ENCODE measurements at regions not wholly inside any gene's neighbourhood (a gene's known extent, or its start where the extent isn't known, plus 50 kb on each side); places are given as distances from the start of the nearest gene placed in this dataset.

GRCh38 chr11:130544266-130544665 is 95.8 kb downstream of the ADAMTS15 start:
- Histone ChIP-seq H3K4me3 (ENCODE audit: low read length) (no peak overlapping the region), H3K36me3 (ENCODE audit: insufficient read depth, low read depth, low read length) (no peaks in the 10 kb centered on the region), H3K9me3 (ENCODE audit: insufficient read depth, low read depth, low read length) (no peaks in the 10 kb centered on the region), H3K27me3 (ENCODE audit: insufficient read depth, low read length) (no peaks in the 10 kb centered on the region), H3K4me1 (ENCODE audit: insufficient read depth, low read length) (no peaks in the 10 kb centered on the region), H3K27ac (ENCODE audit: low read length) (no peak overlapping the region), H3K9ac (ENCODE audit: low read depth, low read length) (no peak overlapping the region)

- no peaks in the 10 kb centered on the region for H3K27me3 ChIP-seq (ENCODE audit: insufficient read depth, low read length)
- H3K36me3 ChIP-seq (ENCODE audit: insufficient read depth, low read depth, low read length): no peaks in the 10 kb centered on the region
Observed at GRCh38 chr11:130545449-130546072, 97.1 kb downstream of the ADAMTS15 start.

GRCh38 chr11:130546438-130546837 is 98.0 kb downstream of the ADAMTS15 start:
- no peaks in the 10 kb centered on the region for H3K4me1 ChIP-seq (ENCODE audit: insufficient read depth, low read length)
- H3K9ac ChIP-seq (ENCODE audit: low read depth, low read length): no peak overlapping the region
- no peaks in the 10 kb centered on the region for H3K9me3 ChIP-seq (ENCODE audit: insufficient read depth, low read depth, low read length)
- H3K36me3 ChIP-seq (ENCODE audit: insufficient read depth, low read depth, low read length): no peaks in the 10 kb centered on the region
- H3K4me3 ChIP-seq (ENCODE audit: low read length): no peak overlapping the region
- H3K27me3 ChIP-seq (ENCODE audit: insufficient read depth, low read length): no peaks in the 10 kb centered on the region
- H3K27ac ChIP-seq (ENCODE audit: low read length): no peak overlapping the region

More at GRCh38 chr11:130545449-130546072, 97.1 kb downstream of the ADAMTS15 start:
- Histone ChIP-seq H3K27ac (ENCODE audit: low read length) (no peak overlapping the region), H3K9me3 (ENCODE audit: insufficient read depth, low read depth, low read length) (no peaks in the 10 kb centered on the region), H3K9ac (ENCODE audit: low read depth, low read length) (no peak overlapping the region), H3K4me1 (ENCODE audit: insufficient read depth, low read length) (no peaks in the 10 kb centered on the region), H3K4me3 (ENCODE audit: low read length) (no peak overlapping the region)

GRCh38 chr11:130546901-130547694 is 98.7 kb downstream of the ADAMTS15 start:
- Histone ChIP-seq H3K27ac (ENCODE audit: low read length) (no peak overlapping the region), H3K4me3 (ENCODE audit: low read length) (no peak overlapping the region), H3K9me3 (ENCODE audit: insufficient read depth, low read depth, low read length) (no peaks in the 10 kb centered on the region), H3K27me3 (ENCODE audit: insufficient read depth, low read length) (no peaks in the 10 kb centered on the region), H3K4me1 (ENCODE audit: insufficient read depth, low read length) (no peaks in the 10 kb centered on the region), H3K36me3 (ENCODE audit: insufficient read depth, low read depth, low read length) (no peaks in the 10 kb centered on the region), H3K9ac (ENCODE audit: low read depth, low read length) (no peak overlapping the region)

- H3K4me3 ChIP-seq (ENCODE audit: low read length): no peak overlapping the region
- H3K36me3 ChIP-seq (ENCODE audit: insufficient read depth, low read depth, low read length): no peaks in the 10 kb centered on the region
- no peaks in the 10 kb centered on the region for H3K9me3 ChIP-seq (ENCODE audit: insufficient read depth, low read depth, low read length)
- H3K4me1 ChIP-seq (ENCODE audit: insufficient read depth, low read length): no peaks in the 10 kb centered on the region
- no peak overlapping the region for H3K27ac ChIP-seq (ENCODE audit: low read length)
- no peaks in the 10 kb centered on the region for H3K27me3 ChIP-seq (ENCODE audit: insufficient read depth, low read length)
- H3K9ac ChIP-seq (ENCODE audit: low read depth, low read length): no peak overlapping the region
Observed at GRCh38 chr11:130547761-130548490, 99.5 kb downstream of the ADAMTS15 start.

- Histone ChIP-seq H3K27ac (ENCODE audit: low read length) (no peak overlapping the region), H3K36me3 (ENCODE audit: insufficient read depth, low read depth, low read length) (no peaks in the 10 kb centered on the region), H3K4me3 (ENCODE audit: low read length) (no peak overlapping the region), H3K4me1 (ENCODE audit: insufficient read depth, low read length) (no peaks in the 10 kb centered on the region), H3K9ac (ENCODE audit: low read depth, low read length) (no peak overlapping the region), H3K27me3 (ENCODE audit: insufficient read depth, low read length) (no peaks in the 10 kb centered on the region), H3K9me3 (ENCODE audit: insufficient read depth, low read depth, low read length) (no peaks in the 10 kb centered on the region)
Observed at GRCh38 chr11:130548491-130548833, 100.0 kb downstream of the ADAMTS15 start.

GRCh38 chr11:130549393-130549999 is 101.1 kb downstream of the ADAMTS15 start:
- peaks cover 6% of the 10 kb centered on the region for H3K4me1 ChIP-seq (ENCODE audit: insufficient read depth, low read length)
- no peak overlapping the region for H3K4me3 ChIP-seq (ENCODE audit: low read length)
- no peak overlapping the region for H3K9ac ChIP-seq (ENCODE audit: low read depth, low read length)
- no peaks in the 10 kb centered on the region for H3K9me3 ChIP-seq (ENCODE audit: insufficient read depth, low read depth, low read length)
- H3K27ac ChIP-seq (ENCODE audit: low read length): no peak overlapping the region
- H3K36me3 ChIP-seq (ENCODE audit: insufficient read depth, low read depth, low read length): no peaks in the 10 kb centered on the region
- no peaks in the 10 kb centered on the region for H3K27me3 ChIP-seq (ENCODE audit: insufficient read depth, low read length)

GRCh38 chr11:130550150-130550549 is 101.7 kb downstream of the ADAMTS15 start:
- Histone ChIP-seq H3K27ac (ENCODE audit: low read length) (no peak overlapping the region), H3K4me3 (ENCODE audit: low read length) (no peak overlapping the region), H3K4me1 (ENCODE audit: insufficient read depth, low read length) (peaks cover 6% of the 10 kb centered on the region), H3K9me3 (ENCODE audit: insufficient read depth, low read depth, low read length) (no peaks in the 10 kb centered on the region), H3K27me3 (ENCODE audit: insufficient read depth, low read length) (no peaks in the 10 kb centered on the region), H3K36me3 (ENCODE audit: insufficient read depth, low read depth, low read length) (no peaks in the 10 kb centered on the region), H3K9ac (ENCODE audit: low read depth, low read length) (no peak overlapping the region)

- H3K27ac ChIP-seq (ENCODE audit: low read length): no peak overlapping the region
- H3K9ac ChIP-seq (ENCODE audit: low read depth, low read length): no peak overlapping the region
- H3K4me3 ChIP-seq (ENCODE audit: low read length): no peak overlapping the region
- H3K4me1 ChIP-seq (ENCODE audit: insufficient read depth, low read length): peaks cover 6% of the 10 kb centered on the region
- no peaks in the 10 kb centered on the region for H3K36me3 ChIP-seq (ENCODE audit: insufficient read depth, low read depth, low read length)
- H3K27me3 ChIP-seq (ENCODE audit: insufficient read depth, low read length): no peaks in the 10 kb centered on the region
- H3K9me3 ChIP-seq (ENCODE audit: insufficient read depth, low read depth, low read length): no peaks in the 10 kb centered on the region
Observed at GRCh38 chr11:130550984-130551383, 102.5 kb downstream of the ADAMTS15 start.

GRCh38 chr11:130551388-130551787 is 102.9 kb downstream of the ADAMTS15 start:
- no peaks in the 10 kb centered on the region for H3K9me3 ChIP-seq (ENCODE audit: insufficient read depth, low read depth, low read length)
- no peak overlapping the region for H3K27ac ChIP-seq (ENCODE audit: low read length)
- no peaks in the 10 kb centered on the region for H3K27me3 ChIP-seq (ENCODE audit: insufficient read depth, low read length)
- H3K9ac ChIP-seq (ENCODE audit: low read depth, low read length): no peak overlapping the region
- no peaks in the 10 kb centered on the region for H3K36me3 ChIP-seq (ENCODE audit: insufficient read depth, low read depth, low read length)
- H3K4me1 ChIP-seq (ENCODE audit: insufficient read depth, low read length): peaks cover 6% of the 10 kb centered on the region
- no peak overlapping the region for H3K4me3 ChIP-seq (ENCODE audit: low read length)

- Histone ChIP-seq H3K4me1 (ENCODE audit: insufficient read depth, low read length) (peaks cover 6% of the 10 kb centered on the region), H3K27me3 (ENCODE audit: insufficient read depth, low read length) (no peaks in the 10 kb centered on the region), H3K4me3 (ENCODE audit: low read length) (no peak overlapping the region), H3K9me3 (ENCODE audit: insufficient read depth, low read depth, low read length) (no peaks in the 10 kb centered on the region), H3K27ac (ENCODE audit: low read length) (no peak overlapping the region), H3K36me3 (ENCODE audit: insufficient read depth, low read depth, low read length) (no peaks in the 10 kb centered on the region), H3K9ac (ENCODE audit: low read depth, low read length) (no peak overlapping the region)
Observed at GRCh38 chr11:130553306-130553705, 104.9 kb downstream of the ADAMTS15 start.

All from iPS-20b (cell line).